ENCODE measurements at regions not wholly inside any gene's neighbourhood (a gene's known extent, or its start where the extent isn't known, plus 50 kb on each side); places are given as distances from the start of the nearest gene placed in this dataset.

- DNase-seq (ENCODE audit: low read depth): no peak
Observed at GRCh38 chr2:238669581-238670080, 178.3 kb upstream of the TWIST2 start.

DNA sequence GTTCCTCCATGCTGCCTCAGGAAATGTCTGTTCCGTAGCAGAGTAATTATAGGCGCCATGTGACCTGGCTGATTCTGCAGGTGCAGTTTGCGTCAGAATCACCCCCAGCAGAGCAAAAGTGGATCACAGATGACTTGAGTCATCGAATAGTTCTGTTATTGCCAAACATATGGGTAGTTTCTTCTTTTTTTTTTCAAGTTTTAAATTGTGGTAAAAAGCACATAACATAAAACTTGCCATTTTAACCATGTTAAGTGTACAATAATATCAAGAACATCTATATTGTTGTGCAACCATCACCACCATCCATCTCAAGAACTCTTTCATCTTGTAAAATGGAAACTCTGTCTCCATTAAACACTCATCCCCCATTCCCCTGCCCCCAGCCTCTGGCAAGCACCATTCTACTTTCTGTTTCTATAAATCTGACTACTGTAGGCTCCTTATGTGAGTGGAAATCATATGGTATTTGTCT lies 177.7 kb upstream of the TWIST2 start:
- no peak for DNase-seq (ENCODE audit: low read depth)

DNA sequence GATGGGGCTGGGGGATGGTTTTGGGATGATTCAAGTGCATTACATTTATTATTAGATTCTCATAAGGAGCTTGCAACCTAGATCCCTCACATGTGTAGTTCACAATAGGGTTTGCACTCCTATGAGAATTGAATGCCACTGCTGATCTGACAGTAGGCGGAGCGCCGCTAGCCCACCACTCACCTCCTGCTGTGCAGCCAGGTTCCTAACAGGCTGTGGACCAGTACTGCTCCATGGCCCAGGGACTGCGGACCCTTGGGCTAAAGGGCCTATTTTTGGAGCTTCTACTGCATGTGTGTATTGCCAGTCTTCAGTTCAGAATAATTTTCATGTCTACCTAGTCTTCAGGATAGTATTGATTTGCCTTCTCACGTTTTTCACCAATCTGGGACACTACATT lies 165.3 kb upstream of the TWIST2 start:
- DNase-seq (ENCODE audit: low read depth): no peak

- peak; percentile 63 for DNase-seq (ENCODE audit: low read depth)
Observed at GRCh38 chr2:238684362-238685326, 163.2 kb upstream of the TWIST2 start.

- DNase-seq (ENCODE audit: low read depth): no peak
Observed at GRCh38 chr2:238685327-238685709, 162.6 kb upstream of the TWIST2 start.

- no peak for DNase-seq (ENCODE audit: low read depth)
Observed at GRCh38 chr2:238685713-238686112, 162.2 kb upstream of the TWIST2 start.

GRCh38 chr2:238686223-238686622 lies 161.7 kb upstream of the TWIST2 start:
- no peak for DNase-seq (ENCODE audit: low read depth)

- DNase-seq (ENCODE audit: low read depth): no peak
Observed at GRCh38 chr2:238688193-238689153, 159.4 kb upstream of the TWIST2 start.

DNA sequence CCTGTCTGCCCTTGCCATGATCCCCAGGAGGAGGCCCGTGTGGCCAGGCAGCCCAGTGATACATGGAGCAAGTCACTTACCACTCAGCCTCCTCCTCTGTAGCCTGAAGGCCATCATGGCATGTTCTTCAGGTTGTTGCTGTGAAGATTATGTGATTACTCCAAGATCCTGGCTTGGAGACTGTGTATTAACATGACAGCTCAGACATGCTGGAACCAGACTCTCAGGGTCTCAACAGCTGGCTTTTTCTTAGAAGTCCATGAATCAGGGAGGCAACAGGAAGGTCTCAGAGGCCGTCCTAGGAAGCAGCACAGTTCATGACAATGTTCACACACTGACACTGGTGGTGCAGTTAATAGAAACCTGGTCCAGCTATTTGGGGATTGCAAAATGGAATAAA lies 158.6 kb upstream of the TWIST2 start:
- DNase-seq (ENCODE audit: low read depth): no peak

DNA sequence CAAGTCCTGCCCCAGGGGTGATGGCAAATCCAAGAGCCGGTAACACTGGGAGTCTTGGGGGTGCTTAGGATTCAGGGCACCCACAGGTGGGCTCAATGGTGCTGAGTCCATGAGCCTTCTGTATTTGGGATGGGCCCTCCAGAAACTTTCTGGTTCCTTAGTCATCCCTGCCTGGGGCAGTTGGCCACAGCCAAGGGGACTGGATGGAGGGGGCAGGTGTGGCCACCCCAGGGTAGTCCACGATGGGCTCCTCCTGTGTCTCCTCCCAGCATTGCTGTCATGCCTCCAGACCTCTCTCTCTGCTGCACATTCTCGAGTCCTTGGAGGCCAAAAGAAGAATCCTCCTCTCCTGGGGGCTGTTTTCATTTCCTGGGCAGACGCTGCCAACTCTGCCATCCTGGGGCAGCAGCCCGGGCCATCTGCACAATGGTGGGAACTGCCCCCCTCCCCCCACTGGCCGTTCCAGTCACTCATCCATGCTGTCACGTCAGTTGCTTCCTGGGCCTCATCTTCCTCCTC lies 158.0 kb upstream of the TWIST2 start:
- no peak for DNase-seq (ENCODE audit: low read depth)

DNA sequence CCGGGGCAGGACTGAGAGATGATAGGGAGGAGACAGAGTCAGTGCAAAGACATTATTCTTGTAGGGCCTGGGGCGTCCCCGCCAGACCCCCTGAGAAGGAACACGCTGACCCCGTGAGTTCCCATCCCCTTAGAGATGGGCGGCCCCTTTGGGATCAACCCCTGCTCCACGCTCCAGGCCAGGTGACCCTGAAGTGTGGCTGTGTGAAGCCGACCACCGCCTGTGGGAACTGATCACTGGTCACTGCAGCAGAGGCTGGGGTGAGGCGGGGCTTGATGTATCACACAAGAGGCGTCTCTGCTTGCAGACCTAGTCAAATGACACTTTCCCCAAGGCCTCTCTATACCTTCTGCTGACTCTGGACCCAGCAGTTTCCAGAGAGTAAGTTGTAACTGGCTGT lies 157.4 kb upstream of the TWIST2 start:
- DNase-seq (ENCODE audit: low read depth): no peak

DNA sequence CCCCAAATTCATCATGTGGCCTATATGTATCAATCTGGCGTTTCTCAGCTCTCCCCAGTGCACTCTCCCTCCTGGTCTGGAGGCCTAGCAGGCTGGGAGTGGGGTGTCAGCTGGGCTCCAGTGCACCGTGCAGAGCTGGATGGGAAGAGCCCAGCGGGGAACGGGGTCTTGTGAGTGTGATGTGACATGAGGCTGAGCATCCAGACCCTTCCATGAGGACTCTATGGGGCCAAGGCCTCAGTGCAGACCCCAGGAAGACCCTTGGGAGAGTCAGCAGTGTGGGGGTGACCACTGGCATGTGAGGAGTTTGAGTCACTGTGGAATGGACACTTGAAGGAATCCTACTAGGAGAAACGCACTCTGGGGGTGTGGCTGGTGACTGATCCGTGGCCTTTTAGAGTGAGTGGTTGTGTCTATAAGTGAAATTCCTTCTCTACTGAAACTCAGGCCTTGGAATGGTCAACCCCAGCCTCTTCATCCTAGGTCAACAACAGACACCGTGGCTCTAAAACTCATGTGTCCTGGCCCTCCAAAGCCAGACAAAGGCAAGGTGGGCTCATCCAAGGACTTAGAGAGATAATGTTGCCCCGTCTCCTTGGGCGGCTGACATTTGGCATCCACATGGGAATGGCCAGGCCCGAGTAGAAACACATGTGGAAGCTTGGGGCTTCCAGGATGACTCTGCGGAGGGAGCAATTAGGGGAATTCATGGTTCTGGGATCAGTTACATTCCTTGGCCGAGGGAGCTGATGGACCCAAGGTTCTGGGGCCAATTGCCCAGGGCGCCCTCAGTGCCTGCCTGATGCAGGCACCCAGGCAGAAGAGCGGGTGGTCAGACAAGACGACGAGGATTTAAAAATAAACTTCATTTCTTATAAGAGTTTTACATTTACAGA lies 156.0 kb upstream of the TWIST2 start:
- DNase-seq (ENCODE audit: low read depth): no peak

DNA sequence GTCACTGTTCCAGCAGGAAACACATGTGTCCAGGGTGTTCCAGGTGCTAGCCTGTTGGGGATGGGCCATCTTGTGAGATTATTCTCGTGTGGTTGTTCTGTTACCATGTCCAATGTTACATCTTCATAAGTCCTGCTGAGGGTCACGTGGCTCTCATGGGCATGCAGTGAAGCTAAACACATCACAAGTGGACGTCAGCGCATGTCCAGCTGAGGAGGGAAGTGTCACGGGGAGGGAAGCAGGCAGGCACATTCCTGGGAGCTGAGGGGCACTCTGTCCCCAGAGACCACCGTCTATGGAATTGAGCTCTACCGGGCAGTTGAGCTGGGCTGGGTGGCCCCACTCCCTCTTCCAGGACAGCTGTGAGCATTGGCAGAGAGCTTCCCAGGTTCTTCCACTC lies 155.3 kb upstream of the TWIST2 start:
- DNase-seq (ENCODE audit: low read depth): no peak

DNA sequence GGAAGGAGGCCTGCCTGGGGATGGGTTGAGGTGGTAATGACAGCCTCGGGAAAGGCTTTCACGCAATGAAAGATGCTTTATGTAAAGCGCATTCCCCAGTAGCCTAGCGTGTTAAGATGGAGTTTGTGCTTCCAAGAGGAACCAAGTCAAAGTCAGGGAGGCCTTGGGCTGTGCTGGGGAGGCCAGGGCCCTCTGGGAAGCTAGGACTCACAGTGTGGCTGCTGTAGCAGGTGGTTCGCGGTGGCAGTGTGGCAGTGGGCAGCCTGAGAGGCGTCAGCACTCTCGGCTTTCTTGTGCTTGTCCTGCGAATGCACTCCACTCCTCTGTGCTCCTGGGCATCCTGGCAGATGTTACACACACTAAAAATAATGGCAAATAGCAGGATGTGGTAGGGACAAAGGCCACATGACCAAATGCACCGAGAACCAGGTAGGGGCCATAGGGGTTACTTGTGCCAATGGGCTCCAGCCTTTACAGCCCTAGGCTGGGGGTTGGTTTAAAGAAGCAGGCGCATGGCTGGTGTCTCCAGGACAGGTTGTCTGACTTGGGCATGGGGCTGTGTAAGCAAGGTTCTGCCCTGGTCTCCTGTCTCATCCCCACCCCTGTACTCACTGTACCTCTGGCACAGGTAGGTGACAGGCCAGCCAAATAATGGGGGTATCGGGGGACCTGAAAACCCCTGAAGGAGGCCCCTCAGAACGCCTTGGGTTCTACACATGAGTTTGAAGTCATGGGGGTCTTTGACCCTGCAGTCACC lies 154.4 kb upstream of the TWIST2 start:
- peak; percentile 4 for DNase-seq (ENCODE audit: low read depth)

DNA sequence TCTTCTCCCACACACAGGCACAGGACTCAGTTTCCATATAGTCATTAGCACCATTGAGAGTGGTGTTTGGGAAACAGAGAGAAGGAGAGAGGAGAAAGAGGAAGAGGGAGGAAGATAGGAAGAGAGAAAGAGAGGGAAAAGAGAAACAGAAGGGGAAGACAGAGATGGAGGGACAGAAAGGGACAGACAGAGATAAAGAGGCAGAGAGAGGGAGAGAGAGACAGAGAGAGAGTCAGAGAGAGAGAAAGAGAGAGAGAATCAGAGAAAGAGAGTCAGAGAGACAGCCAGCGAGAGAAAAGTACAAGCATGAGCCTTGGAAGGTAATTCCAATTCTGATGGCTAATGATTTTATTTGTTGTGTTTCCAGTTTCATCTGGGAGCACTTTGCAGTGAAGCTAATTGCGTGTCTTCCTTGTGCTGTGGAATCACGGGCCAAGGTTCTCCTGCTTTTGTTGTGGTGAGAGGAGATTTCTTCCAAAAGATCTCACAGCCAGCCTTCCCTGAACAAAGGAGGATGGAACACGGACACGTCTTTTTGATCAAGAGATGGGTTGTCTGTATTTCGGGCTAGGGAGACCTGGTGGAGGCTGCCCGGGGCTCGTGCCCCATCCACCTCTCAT lies 153.6 kb upstream of the TWIST2 start:
- no peak for DNase-seq (ENCODE audit: low read depth)

DNA sequence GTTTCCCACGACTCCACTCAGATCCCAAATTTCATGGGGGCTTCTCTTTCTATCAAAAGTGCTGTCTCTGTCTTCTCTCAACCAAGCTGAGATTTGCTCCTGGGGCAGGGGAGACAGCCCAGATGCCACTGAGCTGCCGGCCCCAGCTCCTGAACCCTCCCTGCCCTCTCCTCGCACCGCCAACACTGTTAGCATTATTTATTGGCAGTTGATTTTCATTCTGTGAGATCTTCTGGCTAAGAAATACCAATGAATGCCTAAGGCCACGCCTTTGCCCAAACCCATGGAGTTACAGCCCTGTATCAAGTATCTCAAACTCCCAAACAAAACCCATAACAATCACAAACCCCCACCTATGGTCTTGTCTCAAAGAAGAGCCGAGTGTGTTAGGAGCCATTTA lies 153.0 kb upstream of the TWIST2 start:
- DNase-seq (ENCODE audit: low read depth): no peak

- no peak for DNase-seq (ENCODE audit: low read depth)
Observed at GRCh38 chr2:238695538-238695937, 152.3 kb upstream of the TWIST2 start.

- no peak for DNase-seq (ENCODE audit: low read depth)
Observed at GRCh38 chr2:238696331-238696730, 151.6 kb upstream of the TWIST2 start.

DNA sequence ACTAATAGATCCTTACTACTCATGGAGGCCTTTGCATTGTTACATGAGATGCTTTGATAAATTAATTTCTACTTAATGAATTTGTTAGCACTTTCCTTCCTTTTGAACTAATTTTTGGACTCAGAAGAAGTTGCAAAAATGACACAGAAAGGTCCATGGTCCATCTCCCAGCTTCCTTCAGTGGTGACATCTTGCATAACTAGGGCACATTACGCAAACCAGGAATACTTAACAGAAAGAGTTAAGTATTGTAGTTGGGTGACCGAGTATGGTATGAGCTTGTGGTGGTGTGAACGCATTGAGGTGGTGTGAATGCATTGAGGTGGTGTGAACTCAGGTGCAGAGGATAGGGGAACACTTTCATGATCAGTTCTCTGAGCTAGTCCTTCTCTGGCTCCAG lies 151.1 kb upstream of the TWIST2 start:
- DNase-seq (ENCODE audit: low read depth): no peak

Measured in myocyte (in vitro differentiated cells).